RCC 7860 (cell line): ENCODE measurements at regions not wholly inside any gene's neighbourhood (a gene's known extent, or its start where the extent isn't known, plus 50 kb on each side); places are given as distances from the start of the nearest gene placed in this dataset.
A peak's percentile ranks its signal among the peaks of the same experiment; 100 is the strongest.
"Not testable (repeated sequence)": the region's sequence is repeated elsewhere in the genome, so short reads cannot be mapped to it uniquely, and the experiment has no call there.

Experiments
- DNase-seq: peaks from one replicate; pipeline ENCODE4 v3.0.0-alpha.2; 2015; ENCODE audit warnings: low spot score
- FAIRE-seq: peaks from 2 replicates; lab custom pipeline; 2012; peaks lifted over from hg19 to GRCh38; lab: Jason Lieb, UNC

DNA sequence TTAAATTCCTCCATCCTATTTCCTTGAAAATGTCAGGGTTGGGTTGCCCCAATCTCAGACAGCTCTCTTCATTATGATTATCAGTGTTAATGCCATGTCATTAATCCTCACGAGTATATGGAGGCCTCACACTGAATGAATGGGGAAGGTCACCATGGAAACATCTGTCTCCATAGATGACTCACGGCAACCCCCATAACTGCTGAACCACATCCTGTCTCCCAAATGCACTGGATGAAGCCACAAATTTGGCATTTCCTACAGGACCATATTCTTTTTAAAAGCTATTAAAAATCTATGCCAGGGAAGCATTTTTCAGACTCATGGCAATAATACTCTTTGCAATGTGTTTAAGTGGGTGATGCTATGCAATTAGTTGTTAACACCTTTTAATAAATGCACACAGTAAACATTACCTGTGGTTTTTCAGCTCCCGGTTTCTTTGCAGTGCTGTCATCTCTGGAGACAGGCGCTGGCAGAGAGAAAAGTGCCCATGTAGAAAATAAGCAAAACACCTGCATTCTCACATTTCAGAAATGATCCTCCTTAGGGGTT lies 80.1 kb upstream of the PTPRK start:
- DNase-seq (peak; percentile 77), FAIRE-seq (peak; percentile 82)

DNA sequence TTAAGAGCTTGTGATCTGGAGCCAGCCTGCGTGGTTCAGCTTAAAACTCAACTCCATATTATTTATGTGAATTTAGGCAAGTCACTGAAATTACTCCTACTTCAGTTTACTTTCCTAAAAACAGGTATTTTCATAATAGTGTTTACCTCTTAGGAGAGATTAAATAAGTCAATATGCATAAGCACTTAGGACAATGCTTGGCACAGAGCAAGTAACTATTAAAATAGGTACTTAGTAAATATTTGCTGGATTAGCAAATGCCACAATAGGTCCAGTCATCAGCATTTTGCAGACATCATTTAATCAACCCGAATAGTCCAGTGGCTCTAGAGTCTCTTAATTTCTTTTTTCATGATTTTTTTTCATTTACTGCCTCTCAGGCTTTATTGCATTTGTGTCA lies 78.6 kb upstream of the PTPRK start:
- no peak for DNase-seq

DNA sequence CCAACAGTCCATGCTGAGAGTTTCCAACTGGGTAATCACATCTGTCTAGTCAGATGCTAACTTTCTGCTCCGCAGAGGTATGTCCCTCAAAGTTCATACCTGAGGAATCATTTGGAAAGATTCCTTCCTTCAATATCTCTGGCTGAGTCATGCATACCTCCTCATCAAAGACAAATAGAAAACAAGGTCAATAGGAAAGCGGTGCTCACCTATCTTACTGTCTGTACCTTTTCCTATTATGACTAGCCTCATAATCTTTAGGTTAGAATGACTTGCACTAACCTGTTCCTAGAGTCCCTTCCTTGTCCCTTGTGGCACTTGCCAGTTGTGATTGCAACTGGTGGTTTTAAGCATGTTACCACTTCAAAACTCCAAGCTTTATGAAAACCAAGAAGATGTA lies 78.2 kb upstream of the PTPRK start:
- FAIRE-seq (no peak), DNase-seq (no peak)

More for the DNA sequence above, 78.6 kb upstream of the PTPRK start:
- no peak for FAIRE-seq

DNA sequence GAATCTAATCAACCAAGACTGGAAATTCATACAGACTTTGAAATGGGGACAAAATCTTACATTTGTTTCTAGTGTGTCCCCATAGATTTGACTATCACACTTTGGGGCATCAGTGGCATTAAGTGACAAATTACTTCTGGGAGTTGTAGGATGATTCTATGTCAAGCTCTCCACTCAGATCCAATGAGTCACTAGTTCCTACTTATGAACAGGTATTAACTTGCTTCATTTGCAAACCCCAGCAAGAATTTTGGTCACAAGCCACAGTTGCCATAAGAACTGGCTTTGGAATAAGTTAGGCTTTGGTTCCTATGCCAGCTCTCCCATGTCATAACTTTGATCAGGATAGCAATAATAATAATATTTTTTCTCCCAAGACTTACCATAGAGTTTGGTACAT lies 77.6 kb upstream of the PTPRK start:
- no peak for FAIRE-seq
- DNase-seq: peak; percentile 13

DNA sequence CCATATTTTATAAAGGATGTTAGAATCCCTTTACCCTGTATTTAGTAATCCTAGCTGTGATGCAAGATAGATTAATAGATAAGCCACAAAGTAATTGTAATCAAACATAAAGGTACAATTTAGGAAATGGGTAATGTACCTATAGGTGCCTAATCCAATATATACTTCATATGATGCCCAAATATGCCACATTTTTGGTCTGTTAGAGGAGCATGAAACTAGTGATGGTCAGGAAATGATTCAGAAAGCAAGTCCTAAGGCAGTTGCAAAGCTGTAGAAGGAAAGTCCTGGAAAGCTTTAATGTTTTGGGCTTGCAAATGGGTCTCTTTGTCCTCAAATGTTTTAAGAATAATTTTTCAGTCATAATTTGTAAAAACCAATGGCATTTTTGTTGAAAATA lies 76.6 kb upstream of the PTPRK start:
- FAIRE-seq (no peak), DNase-seq (no peak)

DNA sequence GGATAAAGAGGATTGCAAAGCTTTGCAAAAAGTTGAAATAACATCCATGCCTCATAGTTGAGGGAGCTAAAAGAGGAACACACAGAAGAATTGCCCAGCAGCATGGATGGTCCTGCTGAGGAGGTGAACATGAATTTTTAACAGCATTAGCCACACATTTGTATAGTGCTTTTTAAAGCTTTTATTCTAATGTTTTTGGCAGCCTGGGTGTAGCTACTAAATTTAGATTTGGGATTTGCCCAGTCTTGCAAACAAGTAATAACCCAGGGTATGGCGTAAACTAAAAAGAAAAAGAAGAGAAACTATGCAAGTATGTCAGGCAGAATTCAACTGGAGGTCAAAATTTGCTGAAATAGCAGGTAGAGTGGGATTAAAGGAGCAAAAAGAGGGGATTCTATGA lies 75.1 kb upstream of the PTPRK start:
- FAIRE-seq: no peak
- DNase-seq: no peak

DNA sequence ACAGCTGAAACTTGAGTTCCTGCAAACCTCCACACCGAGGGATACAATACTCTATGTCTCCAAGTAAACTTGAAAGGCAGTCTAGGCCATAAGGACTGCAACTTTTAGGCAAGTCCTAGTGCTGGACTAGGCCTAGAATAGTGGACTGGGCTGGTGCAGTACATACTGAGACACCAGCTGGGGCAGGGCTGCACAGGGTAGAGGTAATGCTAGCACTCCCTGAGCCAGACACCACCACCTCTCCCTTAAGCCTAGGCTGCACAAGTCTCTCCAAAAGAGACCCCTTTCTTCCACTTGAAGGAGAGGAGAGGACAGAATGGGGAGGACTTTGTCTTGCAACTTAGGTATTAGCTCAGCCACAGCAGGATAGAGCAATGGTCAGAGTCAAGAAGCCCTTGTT lies 65.7 kb upstream of the PTPRK start:
- DNase-seq (no peak), FAIRE-seq (no peak)

DNA sequence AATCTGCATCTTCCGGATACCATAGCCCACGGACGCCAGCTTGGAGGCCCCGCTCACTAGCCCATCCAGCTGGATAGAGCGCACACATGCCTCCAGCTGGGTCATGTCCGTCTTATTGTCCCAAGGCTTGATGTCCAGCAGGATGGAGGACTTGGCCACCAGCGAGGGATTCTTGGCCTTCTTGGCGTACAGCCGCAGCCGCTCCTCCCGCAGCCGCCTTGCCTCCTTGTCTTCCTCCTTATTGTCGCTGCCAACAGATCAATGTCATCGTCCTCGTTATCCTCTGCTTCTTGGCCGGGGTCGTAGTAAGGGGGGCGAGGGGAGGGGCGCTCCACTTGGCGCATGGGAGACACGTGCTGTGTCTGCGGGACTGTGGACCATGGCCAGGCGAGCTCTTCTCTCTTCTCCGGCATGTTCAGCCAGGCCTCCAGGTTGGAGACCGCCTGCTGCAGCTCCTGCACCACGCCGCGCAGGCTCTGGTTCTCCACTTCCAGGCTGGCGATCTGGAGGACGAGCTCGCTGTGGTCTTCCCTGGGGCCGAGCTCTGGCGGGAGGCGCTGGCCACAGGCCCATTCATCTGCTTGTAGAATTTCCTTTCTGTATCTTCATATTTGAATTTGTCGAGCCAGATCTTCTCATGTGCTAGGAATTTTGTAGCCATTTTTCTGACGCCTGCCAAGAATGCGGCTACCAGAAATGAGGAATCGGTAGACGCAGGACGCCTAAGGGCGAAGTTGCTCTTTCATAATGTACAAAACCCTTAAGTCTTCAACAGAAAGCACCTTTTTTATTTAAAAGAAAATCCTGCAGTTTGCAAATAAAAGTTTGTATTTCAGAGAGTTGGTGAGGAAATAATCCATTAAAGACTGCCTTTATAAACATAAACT lies 60.1 kb upstream of the PTPRK start:
- no peak for FAIRE-seq
- no peak for DNase-seq

DNA sequence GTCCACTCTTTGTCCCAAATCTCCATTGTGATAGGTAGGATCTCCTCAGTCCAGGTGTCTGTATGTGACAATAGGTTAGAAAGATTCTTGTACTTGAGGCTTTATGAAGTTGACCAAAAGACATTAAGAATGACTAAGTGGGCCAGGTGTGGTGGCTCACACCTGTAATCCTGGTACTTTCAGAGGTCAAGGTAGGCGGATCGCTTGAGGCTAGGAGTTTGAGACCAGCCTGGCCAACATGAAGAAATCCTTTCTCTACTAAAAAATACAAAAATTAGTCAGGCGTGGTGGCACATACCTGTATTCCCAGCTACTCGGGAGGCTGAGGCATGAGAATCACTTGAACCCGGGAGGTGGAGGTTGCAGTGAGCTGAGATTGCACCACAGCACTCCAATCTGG lies 54.9 kb upstream of the PTPRK start:
- FAIRE-seq, DNase-seq: not testable (repeated sequence)

DNA sequence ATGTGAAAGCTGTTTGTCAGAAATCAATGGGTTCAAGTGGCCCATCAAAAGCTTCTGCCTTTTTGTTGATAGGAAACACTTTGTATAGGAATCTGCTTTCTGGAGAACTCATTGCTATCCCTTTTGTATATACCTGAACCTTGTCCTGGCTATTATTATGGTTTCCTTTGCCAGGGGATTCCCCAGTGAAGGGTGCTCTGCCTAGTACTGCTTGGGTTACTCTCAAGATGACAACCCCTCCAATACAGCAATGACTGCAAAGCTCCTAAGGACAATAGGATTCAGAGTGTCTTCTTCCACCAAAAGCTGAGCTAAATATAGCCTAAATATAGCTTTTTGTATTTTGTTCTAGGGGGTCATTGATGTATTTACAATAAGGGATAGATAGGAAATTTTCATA lies 54.0 kb upstream of the PTPRK start:
- FAIRE-seq: no peak
- no peak for DNase-seq

DNA sequence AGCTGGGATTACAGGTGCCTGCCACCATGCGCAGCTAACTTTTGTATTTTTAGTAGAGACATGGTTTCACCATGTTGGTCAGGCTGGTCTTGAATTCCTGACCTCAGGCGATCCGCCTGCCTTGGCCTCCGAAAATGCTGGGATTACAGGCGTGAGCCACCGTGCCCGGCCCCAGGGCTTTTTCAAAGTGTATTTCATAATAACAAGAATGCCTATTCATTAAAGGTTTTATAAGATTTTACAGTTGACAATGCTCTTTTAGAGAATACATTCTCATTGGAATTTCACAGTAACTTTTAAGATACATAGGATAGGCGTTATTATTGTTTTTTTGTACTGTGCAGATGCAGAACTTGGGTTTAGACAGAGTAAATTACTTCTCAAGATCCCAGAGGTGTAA lies 52.6 kb upstream of the PTPRK start:
- FAIRE-seq (no peak), DNase-seq (no peak)

DNA sequence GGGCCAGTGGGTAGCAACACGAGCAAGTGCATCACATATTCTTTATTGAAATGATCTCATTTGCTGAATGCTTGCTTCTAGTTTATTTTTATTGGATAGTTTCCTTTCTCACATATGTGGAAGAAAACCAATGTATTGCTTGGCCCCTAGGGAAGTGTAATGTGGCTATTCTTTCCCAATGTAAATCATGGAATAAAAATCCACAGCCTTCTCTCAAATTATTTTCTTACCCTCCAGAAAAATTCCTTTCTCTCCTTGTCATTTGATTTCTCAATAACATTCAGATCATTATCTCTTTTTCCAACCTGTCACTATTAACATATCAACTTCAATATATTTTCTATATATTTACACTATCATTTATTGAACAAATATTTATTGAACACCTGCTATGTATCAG lies 51.9 kb upstream of the PTPRK start:
- FAIRE-seq (no peak), DNase-seq (no peak)

DNA sequence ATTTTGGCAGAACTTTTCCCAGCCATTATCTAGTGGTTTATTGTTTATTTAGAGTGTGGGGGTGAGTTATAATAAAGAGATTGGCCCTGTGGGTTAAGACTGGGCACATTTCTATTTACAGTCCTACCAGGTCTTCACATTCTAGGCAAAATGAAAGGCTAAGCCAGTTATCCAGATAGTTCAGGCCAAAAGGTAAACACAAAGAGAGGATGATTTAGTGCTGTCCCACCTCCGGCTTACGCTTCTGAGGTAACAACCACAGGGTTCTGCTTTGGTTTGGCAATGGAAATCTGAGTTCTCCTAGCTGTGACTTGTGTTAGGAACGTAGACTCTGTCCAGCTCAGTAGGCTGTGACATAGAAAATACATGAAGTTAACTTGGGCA lies 50.3 kb upstream of the PTPRK start:
- FAIRE-seq: peak; percentile 72
- DNase-seq: peak; percentile 29

DNA sequence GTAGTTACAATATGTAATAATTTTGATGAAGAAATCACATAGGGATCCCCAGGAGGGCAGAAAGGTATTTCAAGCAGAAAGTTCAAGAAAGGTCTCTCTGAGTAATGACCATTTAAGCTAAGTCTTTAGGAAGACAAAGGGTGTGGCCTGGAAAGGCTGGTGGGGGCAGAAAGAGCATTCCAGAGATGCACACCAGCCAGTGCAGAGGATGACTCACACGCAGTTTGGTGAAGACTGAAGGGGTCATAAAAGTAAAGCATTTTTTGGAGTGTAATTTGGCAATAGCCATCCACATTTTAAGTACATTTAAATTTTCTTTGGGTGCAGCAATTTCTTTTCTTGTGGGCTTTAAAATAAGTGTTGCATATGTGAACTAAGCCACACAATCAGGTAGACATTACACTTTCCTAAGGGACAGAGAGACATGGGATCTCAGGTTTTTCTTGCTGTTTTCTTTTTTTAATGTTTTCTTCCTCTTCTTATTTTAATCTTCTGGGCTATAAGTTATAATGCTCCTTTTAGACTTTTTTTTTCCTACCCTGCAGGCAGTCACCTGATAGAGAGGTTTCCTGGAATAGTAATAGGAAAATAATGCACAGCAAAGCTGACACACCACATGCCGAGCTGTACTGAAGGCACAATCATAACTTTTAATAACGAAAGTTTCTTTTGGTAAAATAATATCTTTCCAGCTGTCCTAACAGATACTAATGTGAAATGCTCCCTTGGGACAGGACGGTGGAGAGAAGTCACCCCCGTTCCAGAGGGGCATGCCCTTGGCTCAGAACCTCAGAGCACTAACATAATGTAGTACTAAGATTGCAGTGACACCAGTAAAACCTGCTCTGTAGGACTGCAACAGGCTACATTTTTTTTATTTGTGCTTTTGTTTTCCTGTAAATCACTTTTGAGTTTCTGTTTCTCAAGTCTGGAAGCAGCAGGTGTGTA lies 49.6 kb upstream of the PTPRK start:
- DNase-seq (peak; percentile 76), FAIRE-seq (peak; percentile 95)
